GM19452 (cell line): ENCODE measurements at regions not wholly inside any gene's neighbourhood (a gene's known extent, or its start where the extent isn't known, plus 50 kb on each side); places are given as distances from the start of the nearest gene placed in this dataset.

Experiments
- ATAC-seq: cut with Tn5 transposase; IDR thresholded peaks from one replicate; pipeline ENCODE4 v1.9.1; 2021; ENCODE audit not compliant: unreplicated experiment

DNA sequence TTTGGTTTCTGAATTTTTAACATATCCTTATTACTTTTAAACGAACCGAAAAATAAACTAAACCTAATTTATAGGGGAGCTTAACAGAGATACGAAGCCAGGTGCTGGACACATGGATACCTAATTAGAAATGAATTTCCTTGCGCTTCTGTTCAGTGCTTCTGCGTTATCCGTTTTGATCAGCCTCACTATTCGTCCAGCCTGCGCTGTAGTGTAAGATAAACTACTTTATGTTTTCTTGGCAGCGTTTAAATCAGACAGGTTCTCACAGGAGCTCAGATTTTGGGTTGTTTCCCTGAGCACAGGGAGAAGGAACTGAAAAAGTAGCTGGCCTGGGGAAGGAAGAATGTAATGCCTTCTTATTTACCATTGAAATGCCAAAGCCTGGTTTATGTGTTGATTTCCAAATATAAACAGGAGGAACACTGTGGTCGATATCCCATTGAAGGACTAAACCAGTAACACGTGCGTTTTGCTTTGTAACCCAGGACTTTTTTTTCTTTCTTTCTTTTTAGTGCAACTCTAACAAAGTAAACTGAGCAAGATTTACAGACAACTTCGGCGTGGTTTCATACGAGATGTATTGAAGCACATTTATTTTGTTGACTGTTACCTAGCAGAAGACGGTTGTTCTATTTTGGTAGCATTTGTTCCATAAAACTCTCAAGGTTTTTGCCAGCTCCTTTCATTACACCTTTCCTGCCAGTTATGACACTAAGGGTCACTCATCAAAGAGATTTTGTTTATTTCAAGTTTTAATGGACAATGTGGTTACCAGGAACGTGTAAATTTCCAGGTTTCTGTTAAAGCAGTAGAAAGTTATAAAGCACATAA is 214.8 kb upstream of the HEY2 start:
- no peak for ATAC-seq

DNA sequence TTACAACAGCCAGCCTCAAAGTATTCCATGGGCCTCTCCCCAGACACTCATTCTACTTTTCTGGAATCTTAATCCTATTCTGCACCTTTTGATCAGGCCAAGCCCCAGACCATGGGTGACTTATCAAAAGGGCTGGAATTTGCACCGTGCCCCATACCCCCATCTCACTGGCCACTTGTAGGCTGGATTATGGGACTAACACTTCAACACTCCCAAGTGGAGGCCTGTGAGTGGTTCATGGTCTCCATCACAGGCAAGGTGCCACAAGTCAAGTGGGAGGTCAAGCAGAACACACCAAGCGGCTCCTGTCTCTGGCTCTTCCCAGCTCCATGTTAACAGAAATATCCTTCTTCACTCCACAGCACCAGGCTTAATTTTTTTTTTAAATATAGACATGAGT is 212.3 kb upstream of the HEY2 start:
- no peak for ATAC-seq

DNA sequence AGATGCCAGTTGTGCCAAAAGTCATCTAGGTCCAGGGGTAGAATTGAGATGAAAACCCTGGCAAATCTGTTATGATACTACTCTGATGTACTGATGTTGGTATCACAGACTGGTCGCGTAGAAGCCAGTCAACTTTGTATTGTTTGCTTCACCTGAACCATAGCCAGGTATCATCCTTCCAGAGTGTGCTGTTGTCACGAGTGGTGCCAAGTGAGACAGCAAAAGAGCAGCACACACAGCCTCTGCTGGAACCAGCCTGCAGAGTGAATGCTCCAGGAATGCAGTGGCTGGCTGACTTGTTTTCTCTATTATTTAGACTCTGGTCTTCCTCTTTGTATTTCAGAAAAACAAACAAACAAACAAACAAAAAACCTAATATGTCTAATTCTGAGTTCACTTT is 209.5 kb upstream of the HEY2 start:
- ATAC-seq: no peak

DNA sequence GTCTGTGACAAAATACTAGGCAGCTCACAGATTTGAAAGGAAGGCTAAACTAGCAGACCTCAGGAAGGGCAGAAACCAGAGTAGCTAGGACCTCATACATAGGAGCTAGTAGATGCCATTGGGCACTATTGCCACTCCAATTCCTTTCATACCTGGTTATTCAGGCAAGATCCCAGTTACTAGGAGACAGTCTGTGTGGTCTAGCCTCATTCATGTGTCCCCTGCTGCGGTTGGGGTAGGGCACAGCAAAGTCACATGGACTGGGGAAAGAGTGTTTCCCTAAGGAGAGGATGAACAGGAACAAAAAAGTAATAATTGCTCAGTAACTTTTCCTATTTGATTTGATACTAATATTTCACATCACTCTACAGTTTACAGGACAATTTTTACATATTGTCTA is 204.6 kb upstream of the HEY2 start:
- ATAC-seq: no peak

DNA sequence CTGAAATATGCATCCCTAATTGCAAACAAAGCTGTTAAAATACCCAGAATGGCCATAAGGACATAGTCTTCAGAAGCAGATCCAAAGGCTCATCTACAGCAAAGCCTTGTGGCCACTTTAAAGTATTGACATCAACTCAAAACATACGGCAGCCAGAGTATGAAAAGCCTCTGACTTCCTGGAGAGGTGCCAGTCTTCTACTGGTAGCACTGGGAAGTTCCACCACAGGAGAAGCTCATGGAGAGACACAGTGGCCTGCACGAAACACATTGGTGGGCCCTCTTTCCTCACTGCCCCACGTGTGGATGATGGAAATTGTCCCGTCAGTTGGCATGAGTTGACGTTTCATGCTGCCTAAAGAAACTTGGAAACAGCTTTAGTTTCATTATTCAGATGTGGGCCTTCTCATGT is 202.6 kb upstream of the HEY2 start:
- ATAC-seq: no peak

DNA sequence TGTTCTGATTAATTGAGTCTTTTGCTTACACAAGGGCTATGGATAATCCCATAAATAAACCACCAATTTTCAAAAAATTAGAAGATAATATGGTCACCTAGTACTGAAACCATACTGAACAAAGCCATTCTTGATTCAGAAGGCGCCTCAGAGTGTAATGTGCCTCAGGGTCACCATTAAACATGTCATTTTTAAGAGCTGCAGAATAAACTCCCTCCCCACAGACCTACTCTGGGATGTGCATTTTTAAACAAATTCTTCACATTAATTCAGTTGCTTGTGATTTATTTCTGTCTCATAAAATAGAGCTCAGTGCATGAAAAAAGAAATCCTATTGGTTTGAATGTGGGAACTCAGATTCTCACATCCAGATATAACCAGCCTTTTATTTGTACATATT is 202.1 kb upstream of the HEY2 start:
- ATAC-seq: no peak

DNA sequence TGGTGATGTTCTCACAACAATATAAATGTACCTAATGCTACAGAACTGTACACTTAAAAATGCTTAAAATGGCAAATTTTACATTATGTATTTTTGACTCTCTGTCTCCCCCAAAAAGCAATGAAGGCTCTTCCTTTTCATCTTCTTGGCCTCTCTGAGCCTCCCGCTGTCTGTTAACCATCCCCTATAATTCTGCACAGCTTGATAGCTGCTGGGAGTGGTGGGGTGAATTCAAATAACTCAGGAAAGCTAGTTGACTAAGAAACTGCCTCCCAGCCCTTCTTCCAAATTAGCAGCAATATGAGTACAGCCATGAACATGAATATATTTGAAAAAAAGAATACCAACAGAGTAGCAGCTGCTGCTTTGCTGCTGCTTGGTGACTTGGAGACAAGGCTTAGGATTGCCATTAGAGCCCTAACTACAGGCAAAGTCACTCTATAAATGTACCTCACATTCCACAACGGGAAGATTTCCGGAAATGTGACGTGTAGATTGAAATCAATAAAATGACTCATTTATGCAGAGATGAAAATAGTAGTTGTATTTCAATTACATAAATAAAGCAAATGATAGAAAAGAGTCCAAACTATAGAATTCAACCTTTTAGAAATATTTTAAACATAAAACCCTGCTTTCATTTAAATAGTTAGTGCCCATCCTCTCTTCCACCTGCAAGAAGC is 200.1 kb upstream of the HEY2 start:
- no peak for ATAC-seq

DNA sequence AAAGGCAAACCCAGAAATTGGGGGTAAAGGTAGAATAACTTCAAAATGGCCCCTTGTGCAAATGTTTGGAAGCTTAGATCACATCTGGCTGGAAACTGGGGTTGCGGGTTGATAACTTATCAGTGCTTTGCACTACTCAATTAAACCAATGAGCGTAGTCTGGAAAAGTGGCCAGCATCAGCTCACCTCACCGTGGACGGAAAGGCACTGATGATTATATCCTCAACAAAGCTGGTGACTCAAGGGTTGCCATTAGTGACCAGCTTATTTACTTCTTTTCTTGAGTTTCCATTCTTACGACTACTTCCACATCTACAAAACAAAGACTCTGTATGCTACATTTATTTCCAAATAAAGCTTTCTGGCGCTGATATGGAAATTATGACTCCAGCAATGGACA is 198.5 kb upstream of the HEY2 start:
- no peak for ATAC-seq

DNA sequence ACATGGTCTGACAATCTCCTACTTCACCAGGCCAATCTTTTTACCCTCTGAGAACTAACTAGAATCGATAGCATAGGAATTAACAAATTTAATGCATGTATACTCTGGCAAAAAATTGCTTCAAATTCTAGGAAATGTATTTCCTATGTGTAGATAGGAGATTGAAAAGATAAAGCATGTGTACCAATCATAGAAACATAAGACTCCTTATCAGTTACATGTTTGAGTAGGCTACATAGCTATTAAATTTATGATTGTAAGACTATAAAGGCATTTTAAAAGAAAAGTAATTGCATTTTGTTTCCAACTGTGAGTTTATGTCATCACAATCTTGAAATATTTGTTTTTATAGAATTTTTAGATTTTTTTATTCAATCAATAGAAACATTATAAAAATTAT is 196.6 kb upstream of the HEY2 start:
- no peak for ATAC-seq

DNA sequence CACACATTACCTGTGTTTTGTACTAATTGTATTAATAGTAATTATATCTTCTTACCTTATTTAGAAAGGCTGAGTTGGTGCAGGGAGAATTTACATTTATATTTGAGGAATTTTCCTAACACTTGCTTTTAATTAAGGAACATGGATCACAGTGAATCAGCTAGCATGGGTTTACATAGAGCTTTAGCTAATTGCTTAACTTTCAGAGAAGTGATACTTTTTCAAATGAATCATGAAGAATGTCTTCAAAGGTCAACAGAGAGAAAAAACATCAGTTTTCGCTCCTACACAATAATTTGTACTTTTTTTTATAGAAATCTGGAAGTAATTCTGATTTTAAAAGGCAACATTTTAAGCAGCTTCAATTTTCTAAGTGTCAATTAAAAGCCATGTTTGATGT is 195.0 kb upstream of the HEY2 start:
- no peak for ATAC-seq

DNA sequence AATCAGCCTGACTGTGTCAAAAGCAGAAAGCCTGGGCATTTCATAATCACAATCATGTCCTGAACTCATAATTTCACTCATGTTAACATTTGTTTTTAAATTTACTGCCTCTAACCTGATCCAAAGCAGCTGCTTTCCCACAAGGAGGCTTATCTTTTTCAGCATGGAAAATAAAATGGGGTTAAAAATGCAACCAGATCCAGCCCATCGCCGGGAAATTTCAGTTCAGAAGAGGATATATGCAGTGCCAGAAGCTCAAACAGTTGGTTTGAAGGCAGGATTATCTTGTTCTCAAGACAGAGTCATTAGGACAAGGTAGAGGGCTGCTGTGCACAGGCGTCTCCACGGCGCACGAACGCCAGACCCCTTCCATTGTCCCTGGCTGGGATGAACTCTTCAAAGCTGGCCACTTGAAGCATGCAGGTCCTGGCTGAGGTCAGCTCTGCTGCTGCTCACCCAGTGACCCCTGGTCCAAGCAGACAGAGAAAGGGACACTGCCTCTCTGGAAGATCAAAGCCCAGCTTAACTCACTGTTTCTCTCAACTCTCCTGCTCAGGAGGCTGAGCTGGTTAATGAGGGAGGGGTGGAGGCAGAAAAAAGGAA is 191.1 kb upstream of the HEY2 start:
- no peak for ATAC-seq

DNA sequence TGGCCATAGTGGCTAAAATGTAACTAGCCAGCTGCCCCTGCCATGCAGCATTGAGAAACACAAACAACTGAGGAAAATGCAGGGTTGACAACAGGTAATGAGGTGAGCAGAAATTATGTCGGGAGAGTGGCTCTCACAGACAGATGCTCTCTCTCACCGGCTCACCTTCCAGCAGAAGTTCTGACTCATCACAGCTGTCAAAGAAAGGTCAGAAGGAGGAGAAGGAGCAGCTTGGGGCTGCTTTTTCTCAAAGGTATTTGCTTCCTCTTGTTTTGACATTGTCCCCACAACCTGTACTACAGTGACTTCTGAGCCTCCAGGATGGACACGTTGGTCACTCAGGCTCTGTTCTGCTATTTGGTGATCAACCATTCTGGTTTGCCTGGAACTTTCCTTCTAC is 190.5 kb upstream of the HEY2 start:
- no peak for ATAC-seq

DNA sequence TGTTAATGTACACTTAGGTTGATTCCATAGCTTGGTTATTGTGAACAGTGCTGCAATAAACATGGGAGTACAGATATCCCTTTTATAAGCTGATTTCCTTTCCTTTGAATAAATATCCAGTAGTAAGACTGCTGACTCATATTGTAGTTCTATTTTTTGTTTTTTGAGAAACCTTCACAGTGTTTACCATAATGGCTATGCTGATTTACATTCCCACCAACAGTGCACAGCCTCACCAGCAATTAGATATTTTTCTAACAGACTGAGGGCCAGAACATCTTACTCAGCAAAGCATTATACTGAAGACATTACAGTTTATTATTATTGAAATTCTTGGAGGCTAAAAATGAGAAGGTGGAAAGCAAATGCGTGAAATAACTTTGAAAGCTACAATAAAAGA is 187.3 kb upstream of the HEY2 start:
- no peak for ATAC-seq

DNA sequence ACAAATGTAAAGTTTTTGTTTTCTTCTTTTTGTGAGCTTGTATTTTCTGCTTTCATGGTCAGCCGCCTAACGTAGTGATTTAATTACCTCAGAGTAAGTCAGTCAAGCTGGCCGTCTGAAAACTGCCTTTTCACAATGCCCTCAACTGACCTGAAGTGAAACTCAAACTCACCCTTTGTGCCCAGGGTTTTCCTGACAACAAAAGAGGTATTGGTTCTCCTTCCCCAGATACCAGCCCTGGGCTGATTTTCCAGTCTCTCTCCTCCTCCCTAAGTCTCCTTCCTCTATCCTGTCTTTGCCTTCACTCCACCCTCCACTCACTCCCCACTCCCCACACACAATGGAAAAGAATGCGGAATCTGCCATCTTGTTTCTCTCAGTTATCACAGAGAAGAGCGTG is 184.5 kb upstream of the HEY2 start:
- no peak for ATAC-seq

DNA sequence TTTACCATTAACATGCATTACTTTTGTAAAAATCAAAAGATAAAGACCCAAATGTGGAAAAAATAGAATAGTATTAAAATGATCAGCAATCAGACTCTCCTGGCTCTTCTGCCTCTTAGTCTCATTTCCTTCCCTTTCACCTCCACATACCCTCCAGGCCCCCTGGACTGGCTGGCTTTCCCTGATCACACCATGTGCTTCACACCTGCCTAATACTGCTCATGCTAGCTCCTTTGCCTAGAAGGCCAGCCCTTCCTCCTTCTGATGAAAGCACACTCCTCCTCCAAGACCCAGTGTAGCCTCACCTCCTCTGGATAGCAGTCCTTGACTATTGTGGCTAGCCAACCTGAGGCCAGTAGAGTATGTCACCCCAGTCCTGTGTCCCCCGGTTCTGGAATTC is 182.0 kb upstream of the HEY2 start:
- ATAC-seq: no peak

DNA sequence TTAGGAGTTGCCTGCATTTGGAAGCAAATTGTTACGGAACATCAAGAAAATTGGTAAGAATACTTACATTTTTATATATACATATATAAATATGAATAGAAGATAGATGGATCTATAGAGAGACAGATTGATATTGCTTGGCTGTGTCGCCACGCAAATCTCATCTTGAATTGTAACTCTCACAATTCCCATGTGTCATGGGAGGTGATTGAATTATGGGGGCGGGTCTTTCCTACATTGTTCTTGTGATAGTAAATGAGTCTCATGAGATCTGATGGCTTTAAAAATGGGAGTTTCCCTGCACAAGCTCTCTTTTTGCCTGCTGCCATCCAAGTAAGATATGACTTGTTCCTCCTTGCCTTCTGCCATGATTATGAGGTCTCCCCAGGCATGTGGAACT is 180.8 kb upstream of the HEY2 start:
- ATAC-seq: no peak

DNA sequence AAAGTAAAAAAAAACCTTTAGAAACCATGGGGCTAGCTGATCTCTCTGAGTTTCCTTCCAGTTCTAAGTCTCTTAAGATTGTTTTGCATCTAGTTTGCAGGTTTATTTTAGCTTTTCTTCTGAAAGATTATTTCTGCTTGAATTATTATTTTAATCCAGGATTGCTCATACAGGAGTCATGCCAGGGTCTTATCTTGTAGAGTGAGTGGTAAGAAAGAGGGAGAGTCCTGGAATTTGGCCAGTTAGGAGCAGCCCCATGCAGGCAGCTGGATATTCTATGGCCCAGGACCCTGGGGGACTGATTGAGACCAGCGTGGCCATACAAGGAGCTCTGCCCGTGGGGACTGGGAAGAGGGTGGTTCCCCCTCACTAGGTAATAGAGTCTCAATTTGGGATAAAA is 178.9 kb upstream of the HEY2 start:
- ATAC-seq: no peak

DNA sequence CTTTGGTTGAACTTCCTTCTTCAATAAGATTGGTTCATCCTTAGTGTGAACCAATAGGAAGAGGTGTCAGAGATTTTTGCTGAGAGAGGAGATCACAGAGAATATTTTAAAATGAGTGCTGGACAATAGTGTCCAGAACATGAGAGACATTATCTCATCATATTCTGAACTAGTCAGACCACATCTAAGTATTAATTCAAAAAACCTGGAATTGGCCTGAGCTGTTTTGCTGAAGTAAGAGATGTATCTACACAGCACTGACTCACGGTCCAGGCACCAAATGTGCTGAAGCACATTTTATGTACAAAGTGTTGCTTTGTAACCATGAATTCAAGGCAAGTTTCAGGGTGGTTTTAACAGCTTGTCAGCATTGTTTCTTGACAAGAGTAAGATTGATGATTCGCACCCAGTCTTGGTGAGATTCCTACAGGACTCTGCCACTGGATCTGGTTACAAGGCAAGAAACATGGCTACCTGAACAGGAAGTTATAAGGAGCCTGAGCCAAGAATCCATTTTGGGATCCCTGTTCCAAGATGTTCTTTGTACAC is 178.2 kb upstream of the HEY2 start:
- ATAC-seq: no peak

DNA sequence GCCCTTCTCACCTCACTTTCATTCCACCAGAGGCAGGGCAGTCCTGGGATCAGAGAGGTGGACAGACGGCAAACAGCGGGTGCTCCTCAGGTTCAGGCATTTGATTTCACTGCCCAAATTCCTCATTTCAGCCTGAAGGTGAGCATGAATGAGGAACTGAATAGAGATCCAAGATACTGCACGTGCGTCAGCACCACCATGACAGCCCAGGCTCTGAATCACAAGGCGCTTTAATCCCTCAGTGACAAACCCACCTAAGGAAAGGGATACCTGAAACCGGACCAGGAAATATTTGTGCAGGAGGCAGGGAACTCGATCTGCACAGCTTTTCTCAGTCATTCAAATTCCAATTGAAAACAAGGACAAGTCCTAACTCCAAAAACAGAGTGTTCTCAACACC is 174.8 kb upstream of the HEY2 start:
- no peak for ATAC-seq

DNA sequence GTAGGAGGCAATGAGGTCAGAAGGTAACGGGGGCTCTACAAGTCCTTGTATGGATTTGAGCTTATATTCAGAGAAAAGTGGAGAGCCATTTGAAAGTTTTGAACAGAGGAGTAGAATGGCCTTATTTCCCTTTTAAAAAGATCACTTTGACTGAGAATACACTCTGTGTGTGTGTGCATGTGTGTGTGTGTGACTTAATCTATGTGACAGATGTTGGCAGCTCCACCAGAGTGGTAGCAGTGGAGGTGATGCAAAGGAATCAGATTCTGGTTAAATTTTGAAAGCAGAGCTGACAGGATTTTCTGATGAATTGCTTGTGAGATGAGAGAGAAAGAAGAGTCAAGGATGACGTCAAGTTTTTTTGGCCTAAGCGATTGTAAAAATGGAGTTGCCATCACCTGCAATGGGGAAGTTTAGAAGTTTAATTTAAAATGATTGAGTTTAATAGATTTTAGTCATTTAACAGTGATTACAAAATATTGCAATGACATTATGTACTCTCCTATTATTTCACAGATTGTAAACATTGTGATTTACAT is 172.2 kb upstream of the HEY2 start:
- no peak for ATAC-seq

DNA sequence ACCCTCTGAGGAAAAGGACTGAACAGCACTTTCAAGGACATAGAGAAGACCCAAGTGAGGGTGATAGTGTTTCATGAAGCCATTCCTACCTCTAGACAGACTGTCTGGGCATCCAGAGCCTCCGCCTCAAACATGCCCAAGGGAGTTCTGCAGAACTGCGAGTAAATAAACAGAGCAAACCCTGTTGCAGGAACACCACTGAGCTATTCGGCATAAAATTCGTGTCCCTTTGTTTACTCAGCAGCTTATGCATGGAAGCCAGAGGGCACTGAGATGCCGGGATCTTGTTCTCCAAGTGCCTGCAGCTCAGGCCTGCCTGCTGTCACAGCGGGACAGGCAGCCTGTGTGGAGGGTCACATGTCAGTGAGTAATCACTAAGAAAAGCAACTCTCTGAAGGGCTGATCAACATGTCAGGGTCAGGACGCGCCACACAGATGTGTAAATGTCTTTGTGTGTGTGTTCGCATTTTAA is 164.9 kb upstream of the HEY2 start:
- ATAC-seq: no peak

DNA sequence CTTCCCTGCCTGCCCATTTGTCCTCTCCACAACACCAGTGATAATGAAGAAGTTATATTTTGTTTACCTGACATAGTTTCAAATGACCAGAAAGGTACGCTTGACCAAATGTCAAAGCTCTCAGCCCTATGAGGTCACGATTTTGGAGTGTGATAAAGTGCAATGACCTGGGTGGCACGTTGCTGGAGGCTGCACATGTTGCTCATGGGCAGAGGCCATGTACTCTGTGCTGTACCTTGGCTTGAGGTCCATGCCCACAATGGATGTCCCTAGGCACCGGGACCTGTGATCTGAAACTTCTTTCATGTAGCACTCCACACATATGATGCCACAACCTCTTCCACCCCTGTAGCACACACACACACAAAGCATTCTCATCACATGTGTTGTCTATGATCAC is 164.0 kb upstream of the HEY2 start:
- no peak for ATAC-seq
